ENCODE measurements at regions not wholly inside any gene's neighbourhood (a gene's known extent, or its start where the extent isn't known, plus 50 kb on each side); places are given as distances from the start of the nearest gene placed in this dataset.
A peak's percentile ranks its signal among the peaks of the same experiment; 100 is the strongest.

DNA sequence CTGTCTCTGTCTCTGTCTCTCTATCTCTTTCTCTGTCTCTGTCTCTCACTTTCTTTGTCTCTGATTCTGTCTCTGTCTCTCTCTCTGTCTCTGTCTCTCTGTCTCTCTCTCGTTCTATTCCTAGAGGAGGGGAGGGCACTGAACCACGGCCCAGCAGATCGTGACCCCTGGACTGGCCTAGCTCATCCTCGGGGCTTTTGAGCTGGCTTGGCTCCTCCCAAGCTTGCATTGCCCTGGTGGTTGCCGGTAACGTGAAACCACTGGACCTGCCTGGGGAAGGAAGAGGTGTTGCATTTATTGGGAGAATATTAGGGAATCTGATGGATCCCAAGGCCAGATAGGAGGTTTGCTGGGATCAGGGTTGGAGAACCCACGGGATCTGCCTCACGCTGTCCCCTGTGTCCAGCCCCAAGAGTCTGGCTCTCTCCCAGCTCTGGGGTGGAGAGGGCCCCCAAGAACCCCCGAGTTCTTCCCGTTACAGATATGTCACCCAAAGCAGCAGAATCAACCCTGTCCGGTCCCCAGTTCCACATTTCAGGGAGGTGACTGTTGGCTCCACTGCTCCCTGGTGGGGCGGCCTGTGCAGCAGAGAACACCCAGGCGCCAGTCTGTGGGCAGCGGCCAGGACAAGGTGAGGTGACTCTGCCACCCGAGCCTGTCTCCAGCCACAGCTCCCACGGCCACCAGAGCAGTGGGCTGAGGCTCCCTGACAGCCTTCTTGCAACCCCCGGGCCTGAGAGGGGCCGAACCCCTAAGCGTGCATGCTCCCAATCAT, 228.3 kb downstream of the TTLL2 start:
- no peak overlapping the region for H3K27ac ChIP-seq
- intact Hi-C loops (cut with DNase I) = no loop called here
- H3K4me3 ChIP-seq = no peak overlapping the region
- H3K27me3 ChIP-seq (ENCODE audit: low read depth) = no peaks in the 10 kb centered on the region
- DNase-seq = no peak
- peaks cover 3% of the 10 kb centered on the region for H3K9me3 ChIP-seq
- H3K36me3 ChIP-seq = no peaks in the 10 kb centered on the region
- peaks cover 18% of the 10 kb centered on the region for H3K4me1 ChIP-seq
- TF ChIP-seq, protein P1, sequence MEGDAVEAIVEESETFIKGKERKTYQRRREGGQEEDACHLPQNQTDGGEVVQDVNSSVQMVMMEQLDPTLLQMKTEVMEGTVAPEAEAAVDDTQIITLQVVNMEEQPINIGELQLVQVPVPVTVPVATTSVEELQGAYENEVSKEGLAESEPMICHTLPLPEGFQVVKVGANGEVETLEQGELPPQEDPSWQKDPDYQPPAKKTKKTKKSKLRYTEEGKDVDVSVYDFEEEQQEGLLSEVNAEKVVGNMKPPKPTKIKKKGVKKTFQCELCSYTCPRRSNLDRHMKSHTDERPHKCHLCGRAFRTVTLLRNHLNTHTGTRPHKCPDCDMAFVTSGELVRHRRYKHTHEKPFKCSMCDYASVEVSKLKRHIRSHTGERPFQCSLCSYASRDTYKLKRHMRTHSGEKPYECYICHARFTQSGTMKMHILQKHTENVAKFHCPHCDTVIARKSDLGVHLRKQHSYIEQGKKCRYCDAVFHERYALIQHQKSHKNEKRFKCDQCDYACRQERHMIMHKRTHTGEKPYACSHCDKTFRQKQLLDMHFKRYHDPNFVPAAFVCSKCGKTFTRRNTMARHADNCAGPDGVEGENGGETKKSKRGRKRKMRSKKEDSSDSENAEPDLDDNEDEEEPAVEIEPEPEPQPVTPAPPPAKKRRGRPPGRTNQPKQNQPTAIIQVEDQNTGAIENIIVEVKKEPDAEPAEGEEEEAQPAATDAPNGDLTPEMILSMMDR (IDR thresholded peaks at IDR 0.05) = no peak
- no peak for ATAC-seq

DNA sequence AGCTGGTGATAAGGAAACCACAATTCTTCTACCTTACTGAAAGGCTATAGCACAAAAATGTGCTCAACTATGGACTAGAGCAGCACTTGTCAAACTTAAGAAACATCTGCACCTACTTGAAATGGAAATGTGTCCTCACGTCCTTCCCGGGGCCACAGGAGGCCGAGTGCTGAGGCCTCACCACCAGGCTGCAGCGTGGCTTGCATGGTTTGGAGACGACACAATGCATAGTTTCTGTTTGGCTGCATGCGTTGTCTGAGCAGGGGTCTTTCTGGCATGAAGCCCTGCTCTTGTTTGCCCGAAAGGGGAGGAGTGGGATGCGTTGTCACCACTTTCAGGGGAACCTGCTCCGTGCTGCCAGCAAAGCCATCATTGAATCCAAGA, 228.8 kb downstream of the TTLL2 start:
- DNase-seq (no peak), ATAC-seq (no peak)
- peaks cover 18% of the 10 kb centered on the region for H3K4me1 ChIP-seq
- peaks cover 3% of the 10 kb centered on the region for H3K9me3 ChIP-seq
- intact Hi-C loops (cut with DNase I) = no loop called here
- H3K36me3 ChIP-seq = no peaks in the 10 kb centered on the region
- TF ChIP-seq, protein P1 (IDR thresholded peaks at IDR 0.05) = no peak
- H3K27me3 ChIP-seq (ENCODE audit: low read depth) = no peaks in the 10 kb centered on the region
- no peak overlapping the region for H3K27ac ChIP-seq
- no peak overlapping the region for H3K4me3 ChIP-seq

DNA sequence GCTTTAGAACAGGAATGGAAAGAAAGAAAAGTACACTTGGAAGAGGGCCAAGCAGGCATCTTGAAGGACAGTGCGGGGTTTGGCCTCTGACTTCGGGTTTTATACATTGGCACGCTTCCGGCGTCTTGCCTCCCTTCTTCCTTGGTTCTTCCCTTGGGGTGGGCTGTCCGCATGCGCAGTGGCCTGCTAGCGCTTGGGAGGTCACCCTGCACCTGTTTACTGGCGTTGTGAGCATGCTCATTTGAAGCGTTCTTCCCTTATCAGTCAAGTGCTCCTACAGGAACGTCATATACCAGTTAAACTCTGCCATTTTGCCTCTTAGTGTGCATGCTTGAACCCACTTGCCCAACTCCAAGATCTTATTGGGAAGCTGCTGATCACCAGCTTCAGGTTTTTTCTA, 230.0 kb downstream of the TTLL2 start:
- TF ChIP-seq, protein P1 (IDR thresholded peaks at IDR 0.05) = no peak
- H3K4me1 ChIP-seq = peaks cover 18% of the 10 kb centered on the region
- H3K36me3 ChIP-seq = no peaks in the 10 kb centered on the region
- no peak overlapping the region for H3K4me3 ChIP-seq
- H3K9me3 ChIP-seq = peaks cover 3% of the 10 kb centered on the region
- intact Hi-C loops (cut with DNase I) = no loop called here
- H3K27me3 ChIP-seq (ENCODE audit: low read depth) = no peaks in the 10 kb centered on the region
- ATAC-seq (peak in 1 of 2 donors; percentile 51), DNase-seq (no peak)
- H3K27ac ChIP-seq = no peak overlapping the region

DNA sequence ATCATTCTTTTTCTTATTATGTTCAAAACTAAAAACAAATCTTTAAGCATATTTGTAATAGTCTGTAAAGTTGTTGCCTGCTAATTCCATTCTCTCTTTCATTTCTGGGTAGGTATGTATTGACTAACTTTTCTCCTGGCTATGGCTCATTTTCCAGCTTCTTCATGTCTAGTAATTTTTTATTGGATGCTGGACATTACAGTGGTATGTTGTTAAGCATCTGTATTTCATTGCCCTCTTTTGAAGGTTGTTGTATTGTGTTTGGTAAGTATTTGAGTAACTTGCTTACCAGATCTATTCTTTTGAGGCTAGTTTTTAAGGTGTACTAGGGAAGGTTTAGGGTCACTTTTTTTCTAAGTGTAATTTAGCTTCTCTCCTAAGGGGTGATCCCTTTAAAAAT, 230.9 kb downstream of the TTLL2 start:
- no peak for DNase-seq
- H3K27me3 ChIP-seq (ENCODE audit: low read depth) = no peaks in the 10 kb centered on the region
- no peak for ATAC-seq
- H3K9me3 ChIP-seq = peaks cover 3% of the 10 kb centered on the region
- H3K27ac ChIP-seq = no peak overlapping the region
- H3K4me3 ChIP-seq = no peak overlapping the region
- H3K36me3 ChIP-seq = no peaks in the 10 kb centered on the region
- intact Hi-C loops (cut with DNase I) = no loop called here
- H3K4me1 ChIP-seq = peaks cover 10% of the 10 kb centered on the region
- TF ChIP-seq, protein P1 (IDR thresholded peaks at IDR 0.05) = no peak

DNA sequence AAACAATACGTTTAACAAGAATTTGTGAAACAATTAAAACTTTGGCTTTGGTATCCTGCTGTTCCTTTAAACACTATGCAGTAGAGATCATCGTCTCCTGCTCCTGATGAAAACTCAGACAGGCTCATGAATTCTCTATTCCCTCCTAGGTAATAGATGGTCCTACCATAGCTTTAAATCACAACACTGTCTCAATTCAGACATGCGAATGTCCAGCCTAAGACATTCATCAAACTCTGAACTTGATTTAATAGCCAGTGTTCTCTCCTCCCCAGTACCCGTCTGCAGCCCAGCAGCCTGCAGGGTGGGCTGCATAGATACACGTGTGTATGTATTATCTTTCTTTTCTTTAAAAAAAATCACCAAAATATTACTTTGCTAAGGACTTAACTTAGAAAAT, 232.8 kb downstream of the TTLL2 start:
- ATAC-seq (no peak), DNase-seq (no peak)
- H3K4me3 ChIP-seq = no peak overlapping the region
- TF ChIP-seq, protein P1 (IDR thresholded peaks at IDR 0.05) = no peak
- no peak overlapping the region for H3K27ac ChIP-seq
- intact Hi-C loops (cut with DNase I) = no loop called here
- H3K9me3 ChIP-seq = peaks cover 3% of the 10 kb centered on the region
- no peaks in the 10 kb centered on the region for H3K36me3 ChIP-seq
- H3K4me1 ChIP-seq = no peaks in the 10 kb centered on the region
- H3K27me3 ChIP-seq (ENCODE audit: low read depth) = no peaks in the 10 kb centered on the region
